RPMI8226 (cell line): ENCODE measurements at regions not wholly inside any gene's neighbourhood (a gene's known extent, or its start where the extent isn't known, plus 50 kb on each side); places are given as distances from the start of the nearest gene placed in this dataset.

ENCODE experiments used
- DNase-seq: peaks from one replicate; pipeline ENCODE4 v3.0.0-alpha.2; 2015

DNA sequence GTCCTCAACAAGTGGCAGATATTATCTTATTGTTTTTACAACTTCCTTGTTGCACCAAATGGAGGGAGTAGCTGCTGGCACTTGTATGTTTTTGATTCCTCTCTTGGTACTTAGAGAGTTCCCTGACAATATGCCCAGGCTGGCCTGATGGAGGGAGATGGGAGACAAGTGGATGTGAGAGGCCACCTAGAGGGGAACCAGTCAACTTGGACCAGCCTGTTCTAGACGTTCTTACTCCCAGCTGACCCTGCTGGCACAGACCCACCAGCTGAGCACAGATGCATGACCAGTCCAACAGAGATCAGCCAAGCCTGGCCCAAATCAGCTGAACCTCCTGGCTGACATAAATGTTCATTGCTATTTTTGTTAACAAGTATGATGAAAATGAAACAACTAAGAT lies 60.9 kb upstream of the GDNF start:
- no peak for DNase-seq

DNA sequence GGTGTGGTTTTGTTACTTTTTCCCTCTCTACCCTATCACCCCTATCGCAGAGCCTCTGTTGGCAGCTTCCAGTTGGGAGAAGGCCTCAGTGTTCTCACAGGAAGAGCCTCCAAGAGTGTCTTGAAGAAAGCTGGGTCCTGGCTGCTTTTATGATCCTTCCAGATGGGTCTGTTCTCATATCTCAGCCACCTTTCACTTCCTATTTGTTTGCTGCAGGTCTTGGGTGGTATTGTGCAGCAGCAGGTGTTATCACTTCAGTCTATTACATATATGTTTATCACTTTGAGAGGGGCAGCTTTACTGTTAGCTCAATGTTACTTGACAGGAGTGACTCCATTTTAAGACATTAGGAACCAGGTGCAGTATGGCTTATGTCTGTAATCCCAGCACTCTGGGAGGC lies 59.2 kb upstream of the GDNF start:
- no peak for DNase-seq

DNA sequence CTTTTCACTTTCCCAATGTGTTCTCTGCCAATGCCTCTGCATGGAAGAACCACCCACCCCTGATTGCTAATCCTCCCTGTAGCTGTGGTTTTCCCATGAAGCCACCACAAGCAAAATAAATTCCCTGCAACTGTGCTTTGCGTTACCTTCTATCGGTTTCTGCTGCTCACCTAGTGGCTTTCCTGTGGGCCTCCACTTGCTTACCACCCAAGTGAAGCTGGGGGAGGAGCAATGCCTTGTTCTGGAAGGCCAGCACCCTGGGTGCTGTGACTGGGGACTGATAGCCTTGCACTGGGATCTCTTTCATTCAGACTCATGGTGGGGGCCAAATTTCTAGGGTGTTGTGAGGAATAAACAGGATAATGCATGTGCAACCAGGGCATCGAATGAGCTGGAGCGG lies 56.3 kb upstream of the GDNF start:
- no peak for DNase-seq

DNA sequence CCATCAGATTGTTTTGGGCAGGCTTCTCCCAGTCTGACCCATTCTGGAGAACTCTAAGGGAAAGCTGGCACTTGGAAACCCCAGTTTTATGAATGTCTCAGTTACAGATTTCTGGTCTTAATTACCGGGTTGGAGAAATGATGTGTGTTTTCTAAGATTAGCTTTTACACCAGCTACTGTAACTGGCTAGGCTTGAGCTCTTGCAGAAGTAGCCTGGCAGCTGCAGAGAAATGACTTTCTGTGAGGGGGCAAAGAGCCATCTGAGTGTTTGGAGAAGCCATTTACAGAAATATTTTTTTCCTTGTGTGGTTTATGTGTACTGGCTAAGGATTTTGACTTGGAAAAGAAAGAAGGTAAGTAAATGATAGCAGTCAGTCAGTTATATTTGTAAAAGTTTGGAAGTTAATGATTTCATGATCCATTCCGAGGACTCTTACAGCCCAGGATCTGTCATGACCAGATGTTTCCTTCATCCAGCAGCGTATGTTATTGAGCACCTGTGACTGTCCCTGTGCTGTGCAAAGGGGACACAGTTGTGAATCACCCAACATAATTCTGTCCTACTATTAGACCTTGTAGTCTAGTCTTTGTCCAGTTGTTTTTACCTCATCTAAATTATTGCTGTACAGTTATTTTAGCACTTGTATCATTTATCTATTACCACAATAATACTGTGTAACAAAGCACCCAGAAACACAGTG lies 53.7 kb upstream of the GDNF start:
- no peak for DNase-seq

DNA sequence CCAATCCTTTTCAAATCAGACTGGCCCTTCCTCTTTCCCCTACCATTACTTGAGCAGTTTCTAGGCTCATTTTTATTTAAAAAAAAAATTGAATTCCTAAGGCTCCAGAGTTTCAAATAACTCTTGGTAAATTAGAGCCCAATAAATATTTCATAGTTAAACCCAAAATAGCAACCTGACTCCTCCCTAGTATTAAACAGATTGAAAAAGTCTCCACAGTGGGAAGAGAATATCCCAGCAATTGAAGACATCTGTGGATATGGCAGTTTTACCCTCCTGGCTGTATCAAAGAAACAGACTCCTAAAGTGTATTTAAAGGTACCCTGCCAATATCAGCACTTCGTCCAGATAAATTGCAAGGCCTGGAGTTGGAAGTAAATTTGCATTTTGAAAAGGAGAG lies 52.7 kb upstream of the GDNF start:
- no peak for DNase-seq

DNA sequence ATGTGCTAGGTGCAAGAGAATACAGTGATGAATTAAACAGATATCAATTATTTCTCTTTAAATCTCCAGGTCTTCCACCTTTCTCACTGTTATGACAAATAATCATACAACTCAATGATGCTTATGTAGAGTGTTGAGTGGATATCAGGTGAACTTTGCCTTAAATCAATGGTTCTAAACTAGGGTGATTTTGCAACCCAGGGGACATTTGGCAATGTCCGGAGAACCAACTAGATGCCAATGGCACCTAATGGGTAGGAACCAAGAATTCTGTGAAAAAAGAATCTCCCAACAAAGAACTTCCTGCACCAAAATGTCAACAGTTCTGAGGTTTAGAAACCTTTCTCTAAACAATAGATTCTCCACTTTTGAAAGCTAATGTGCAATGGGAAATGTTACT lies 52.0 kb upstream of the GDNF start:
- no peak for DNase-seq

DNA sequence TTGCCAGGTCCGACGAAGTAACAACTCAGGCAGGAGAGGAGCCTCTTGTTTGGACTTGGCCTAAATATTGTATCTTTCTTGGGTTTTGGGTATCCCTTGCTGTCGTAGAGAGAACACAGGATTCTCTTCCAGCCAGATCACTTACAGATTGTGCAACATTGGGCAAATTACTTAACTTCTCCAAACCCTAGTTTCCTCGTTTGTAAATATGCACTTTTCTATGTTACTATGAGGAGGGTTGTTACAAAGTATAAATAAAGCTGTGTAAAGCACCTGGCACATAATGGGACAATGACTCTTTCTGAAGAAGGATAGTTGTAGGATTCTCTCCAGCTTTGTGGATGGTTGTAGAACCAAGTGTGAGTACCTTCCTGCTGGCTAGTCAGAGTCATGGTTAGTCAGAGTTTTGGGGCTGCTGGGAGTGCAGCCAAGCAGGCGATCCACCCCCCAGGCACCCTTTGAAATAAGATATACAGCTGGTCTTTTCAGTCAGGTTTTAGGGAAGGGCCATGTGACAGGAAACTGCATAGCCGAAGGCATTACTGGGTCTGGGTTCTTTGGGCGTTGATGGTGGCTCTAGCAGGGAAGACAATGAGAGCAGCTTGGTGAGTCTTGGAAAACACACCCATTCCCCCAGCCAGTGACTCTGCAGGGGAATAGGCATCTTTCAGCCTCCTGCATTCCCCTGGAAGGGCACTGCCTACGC lies 49.9 kb upstream of the GDNF start:
- DNase-seq: peak; percentile 15
